ENCODE measurements at regions not wholly inside any gene's neighbourhood (a gene's known extent, or its start where the extent isn't known, plus 50 kb on each side); places are given as distances from the start of the nearest gene placed in this dataset.

DNA sequence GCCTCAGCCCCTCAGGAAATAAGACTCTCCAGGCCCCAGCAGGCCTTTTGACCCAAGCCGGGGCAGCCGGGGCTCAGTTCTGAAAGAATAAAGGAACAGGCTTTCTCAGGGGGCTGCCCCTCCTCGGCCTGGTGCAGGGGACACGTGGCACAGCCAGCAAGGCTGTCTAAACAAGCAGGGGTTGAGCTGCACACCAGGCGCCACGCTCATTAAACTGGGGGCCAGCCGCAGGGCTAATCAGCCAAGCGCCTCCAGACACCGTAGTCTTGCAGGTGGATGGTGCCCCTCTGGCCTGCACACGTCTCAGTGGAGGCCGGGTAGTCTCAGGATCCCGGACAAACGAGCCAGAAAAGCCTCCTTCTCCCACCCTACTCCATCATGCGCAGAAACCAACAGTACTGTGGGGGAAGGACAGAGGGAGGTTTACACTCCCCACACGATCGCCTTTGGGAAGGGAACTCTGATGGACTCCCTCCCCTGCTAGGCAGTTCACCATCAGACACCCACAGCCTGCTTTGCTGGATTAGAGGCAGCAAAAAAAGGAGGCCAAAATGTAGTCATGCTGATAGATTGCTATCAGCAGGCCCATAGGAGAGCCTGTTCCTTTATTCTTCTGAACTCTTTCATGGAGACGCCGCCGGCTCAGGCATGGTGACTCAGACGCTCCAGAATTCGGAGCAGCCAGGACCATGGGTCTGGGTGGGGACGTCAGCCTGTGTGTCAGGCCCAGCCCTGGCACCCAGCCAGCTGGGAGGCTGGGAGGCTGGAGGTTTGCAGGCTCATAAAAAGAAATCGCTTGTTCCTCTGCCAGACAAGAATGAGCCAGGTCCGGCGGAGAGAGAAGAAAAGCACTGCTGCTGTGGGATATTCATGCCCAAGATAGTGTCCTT, 342.4 kb downstream of the BCOR start:
- TF ChIP-seq, protein P1, sequence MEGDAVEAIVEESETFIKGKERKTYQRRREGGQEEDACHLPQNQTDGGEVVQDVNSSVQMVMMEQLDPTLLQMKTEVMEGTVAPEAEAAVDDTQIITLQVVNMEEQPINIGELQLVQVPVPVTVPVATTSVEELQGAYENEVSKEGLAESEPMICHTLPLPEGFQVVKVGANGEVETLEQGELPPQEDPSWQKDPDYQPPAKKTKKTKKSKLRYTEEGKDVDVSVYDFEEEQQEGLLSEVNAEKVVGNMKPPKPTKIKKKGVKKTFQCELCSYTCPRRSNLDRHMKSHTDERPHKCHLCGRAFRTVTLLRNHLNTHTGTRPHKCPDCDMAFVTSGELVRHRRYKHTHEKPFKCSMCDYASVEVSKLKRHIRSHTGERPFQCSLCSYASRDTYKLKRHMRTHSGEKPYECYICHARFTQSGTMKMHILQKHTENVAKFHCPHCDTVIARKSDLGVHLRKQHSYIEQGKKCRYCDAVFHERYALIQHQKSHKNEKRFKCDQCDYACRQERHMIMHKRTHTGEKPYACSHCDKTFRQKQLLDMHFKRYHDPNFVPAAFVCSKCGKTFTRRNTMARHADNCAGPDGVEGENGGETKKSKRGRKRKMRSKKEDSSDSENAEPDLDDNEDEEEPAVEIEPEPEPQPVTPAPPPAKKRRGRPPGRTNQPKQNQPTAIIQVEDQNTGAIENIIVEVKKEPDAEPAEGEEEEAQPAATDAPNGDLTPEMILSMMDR (IDR thresholded peaks at IDR 0.05), result no peak
- TF ChIP-seq POLR2AphosphoS5 (IDR thresholded peaks at IDR 0.05), result peak in 2 of 3 donors; percentile 59 to 67
